Liver (tissue), 3 donors: ENCODE measurements at regions not wholly inside any gene's neighbourhood (a gene's known extent, or its start where the extent isn't known, plus 50 kb on each side); places are given as distances from the start of the nearest gene placed in this dataset.

Source experiments
- EGR1 ChIP-seq, 2 donors: IDR thresholded peaks; 2 replicates each; pipeline ENCODE4 v1.6.1; 2016 to 2018; ENCODE audit warnings: antibody characterized with exemption in 2 of 2, low read depth in 2 of 2
- RAD21 ChIP-seq, 2 donors: IDR thresholded peaks; 2 replicates each; pipeline ENCODE4 v1.6.1; 2016; ENCODE audit warnings: antibody characterized with exemption in 2 of 2, mild to moderate bottlenecking in 2 of 2
- SP1 ChIP-seq: IDR thresholded peaks from 2 replicates; pipeline ENCODE4 v1.6.1; 2018; ENCODE audit warnings: antibody characterized with exemption, mild to moderate bottlenecking
- TAF1 ChIP-seq: conservative IDR thresholded peaks from 2 replicates; pipeline ENCODE4 v1.6.1; 2016; ENCODE audit warnings: antibody characterized with exemption, mild to moderate bottlenecking
- TF ChIP-seq, protein P1 (sequence below): fragments of 150-350 bp; IDR thresholded peaks from 2 replicates; pipeline ENCODE4 v1.5.1; 2017; ENCODE audit warnings: improper control_type of control experiment, low read depth, low read length; ENCODE audit not compliant: missing input control
- TF ChIP-seq, protein P2 (sequence below): IDR thresholded peaks from 2 replicates; pipeline ENCODE4 v1.6.1; 2016; ENCODE audit warnings: antibody characterized with exemption
- TF ChIP-seq, protein P3 (sequence below): IDR thresholded peaks from 2 replicates; pipeline ENCODE4 v1.6.1; 2016; ENCODE audit warnings: antibody characterized with exemption
- TF ChIP-seq, protein P4 (sequence below): IDR thresholded peaks from 2 replicates; pipeline ENCODE4 v1.6.1; 2016; ENCODE audit warnings: antibody characterized with exemption
- donor health status: healthy.
- donor health status: healthy.

DNA sequence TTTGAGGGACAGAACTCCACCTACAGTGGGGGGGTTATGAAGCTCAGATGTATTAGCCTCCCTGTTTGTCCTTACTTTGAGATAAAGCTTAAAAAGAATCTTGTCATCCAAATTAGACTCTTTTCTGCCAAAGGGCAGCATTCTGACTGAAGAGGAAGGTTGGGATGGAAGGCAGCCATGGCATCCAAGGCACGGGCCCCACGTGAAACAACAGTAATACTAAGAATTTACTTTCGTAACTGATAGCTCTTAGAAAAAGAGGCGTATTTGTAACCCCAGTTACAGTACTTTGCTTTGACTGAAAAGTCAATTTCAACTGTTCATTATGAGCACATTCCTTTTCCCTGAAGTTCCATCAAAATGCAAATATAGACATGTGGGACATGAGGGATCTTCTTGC is 168.5 kb downstream of the ARRDC3 start:
- TF ChIP-seq, protein P1, sequence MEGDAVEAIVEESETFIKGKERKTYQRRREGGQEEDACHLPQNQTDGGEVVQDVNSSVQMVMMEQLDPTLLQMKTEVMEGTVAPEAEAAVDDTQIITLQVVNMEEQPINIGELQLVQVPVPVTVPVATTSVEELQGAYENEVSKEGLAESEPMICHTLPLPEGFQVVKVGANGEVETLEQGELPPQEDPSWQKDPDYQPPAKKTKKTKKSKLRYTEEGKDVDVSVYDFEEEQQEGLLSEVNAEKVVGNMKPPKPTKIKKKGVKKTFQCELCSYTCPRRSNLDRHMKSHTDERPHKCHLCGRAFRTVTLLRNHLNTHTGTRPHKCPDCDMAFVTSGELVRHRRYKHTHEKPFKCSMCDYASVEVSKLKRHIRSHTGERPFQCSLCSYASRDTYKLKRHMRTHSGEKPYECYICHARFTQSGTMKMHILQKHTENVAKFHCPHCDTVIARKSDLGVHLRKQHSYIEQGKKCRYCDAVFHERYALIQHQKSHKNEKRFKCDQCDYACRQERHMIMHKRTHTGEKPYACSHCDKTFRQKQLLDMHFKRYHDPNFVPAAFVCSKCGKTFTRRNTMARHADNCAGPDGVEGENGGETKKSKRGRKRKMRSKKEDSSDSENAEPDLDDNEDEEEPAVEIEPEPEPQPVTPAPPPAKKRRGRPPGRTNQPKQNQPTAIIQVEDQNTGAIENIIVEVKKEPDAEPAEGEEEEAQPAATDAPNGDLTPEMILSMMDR: no peak
- TF ChIP-seq, protein P2, sequence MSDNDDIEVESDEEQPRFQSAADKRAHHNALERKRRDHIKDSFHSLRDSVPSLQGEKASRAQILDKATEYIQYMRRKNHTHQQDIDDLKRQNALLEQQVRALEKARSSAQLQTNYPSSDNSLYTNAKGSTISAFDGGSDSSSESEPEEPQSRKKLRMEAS: no peak
- TF ChIP-seq, protein P3, sequence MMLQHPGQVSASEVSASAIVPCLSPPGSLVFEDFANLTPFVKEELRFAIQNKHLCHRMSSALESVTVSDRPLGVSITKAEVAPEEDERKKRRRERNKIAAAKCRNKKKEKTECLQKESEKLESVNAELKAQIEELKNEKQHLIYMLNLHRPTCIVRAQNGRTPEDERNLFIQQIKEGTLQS: no peak
- TF ChIP-seq RAD21 (IDR thresholded peaks at IDR 0.05): no peak
- TF ChIP-seq, protein P4, sequence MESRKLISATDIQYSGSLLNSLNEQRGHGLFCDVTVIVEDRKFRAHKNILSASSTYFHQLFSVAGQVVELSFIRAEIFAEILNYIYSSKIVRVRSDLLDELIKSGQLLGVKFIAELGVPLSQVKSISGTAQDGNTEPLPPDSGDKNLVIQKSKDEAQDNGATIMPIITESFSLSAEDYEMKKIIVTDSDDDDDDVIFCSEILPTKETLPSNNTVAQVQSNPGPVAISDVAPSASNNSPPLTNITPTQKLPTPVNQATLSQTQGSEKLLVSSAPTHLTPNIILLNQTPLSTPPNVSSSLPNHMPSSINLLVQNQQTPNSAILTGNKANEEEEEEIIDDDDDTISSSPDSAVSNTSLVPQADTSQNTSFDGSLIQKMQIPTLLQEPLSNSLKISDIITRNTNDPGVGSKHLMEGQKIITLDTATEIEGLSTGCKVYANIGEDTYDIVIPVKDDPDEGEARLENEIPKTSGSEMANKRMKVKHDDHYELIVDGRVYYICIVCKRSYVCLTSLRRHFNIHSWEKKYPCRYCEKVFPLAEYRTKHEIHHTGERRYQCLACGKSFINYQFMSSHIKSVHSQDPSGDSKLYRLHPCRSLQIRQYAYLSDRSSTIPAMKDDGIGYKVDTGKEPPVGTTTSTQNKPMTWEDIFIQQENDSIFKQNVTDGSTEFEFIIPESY: no peak
- TF ChIP-seq TAF1: no peak
- no peak for TF ChIP-seq EGR1 (IDR thresholded peaks at IDR 0.05; ENCODE audit: low read depth in 2 of 2)
- no peak for TF ChIP-seq SP1
